SK-N-SH (cell line): ENCODE measurements at regions not wholly inside any gene's neighbourhood (a gene's known extent, or its start where the extent isn't known, plus 50 kb on each side); places are given as distances from the start of the nearest gene placed in this dataset.

Source experiments
- CHD2 ChIP-seq: fragments of 150-350 bp; IDR thresholded peaks from 2 replicates; pipeline ENCODE4 v1.6.1; 2018; ENCODE audit warnings: low read length; ENCODE audit not compliant: partially characterized antibody
- CTCF ChIP-seq: fragments of 200-600 bp; sonication (generic); IDR thresholded peaks from 2 replicates; pipeline ENCODE4 v1.6.1; 2017; ENCODE audit warnings: antibody characterized with exemption, mild to moderate bottlenecking, moderate library complexity
- ELF1 ChIP-seq: IDR thresholded peaks from 2 replicates; pipeline ENCODE4 v1.4.0; 2012
- EP300 ChIP-seq, 2 experiments: IDR thresholded peaks; 2 replicates each; pipeline versions ENCODE4 v1.4.0 to v1.6.1; 2012; ENCODE audit warnings: borderline replicate concordance in 1 of 2, low read depth in 1 of 2, low read length in 1 of 2
- EZH2phosphoT487 ChIP-seq: fragments of 200-600 bp; sonication (generic); IDR thresholded peaks from 2 replicates; pipeline ENCODE4 v1.6.1; 2017; ENCODE audit warnings: low read depth, mixed run types, mild to moderate bottlenecking, antibody characterized with exemption, moderate library complexity, borderline replicate concordance
- USF2 ChIP-seq: fragments of 150-350 bp; IDR thresholded peaks from 2 replicates; pipeline ENCODE4 v1.6.1; 2017; ENCODE audit warnings: antibody characterized with exemption, low read length, low read depth, borderline replicate concordance

GRCh38 chr10:109159351-109159750 is 764.0 kb downstream of the XPNPEP1 start:
- no peak for TF ChIP-seq CHD2
- TF ChIP-seq CTCF = no peak
- no peak for TF ChIP-seq EP300 (IDR thresholded peaks at IDR 0.05; ENCODE audit: borderline replicate concordance in 1 of 2, low read depth in 1 of 2, low read length in 1 of 2)
- TF ChIP-seq USF2 = no peak
- TF ChIP-seq EZH2phosphoT487 = no peak
- TF ChIP-seq ELF1 = no peak
